ENCODE measurements at regions not wholly inside any gene's neighbourhood (a gene's known extent, or its start where the extent isn't known, plus 50 kb on each side); places are given as distances from the start of the nearest gene placed in this dataset.

DNA sequence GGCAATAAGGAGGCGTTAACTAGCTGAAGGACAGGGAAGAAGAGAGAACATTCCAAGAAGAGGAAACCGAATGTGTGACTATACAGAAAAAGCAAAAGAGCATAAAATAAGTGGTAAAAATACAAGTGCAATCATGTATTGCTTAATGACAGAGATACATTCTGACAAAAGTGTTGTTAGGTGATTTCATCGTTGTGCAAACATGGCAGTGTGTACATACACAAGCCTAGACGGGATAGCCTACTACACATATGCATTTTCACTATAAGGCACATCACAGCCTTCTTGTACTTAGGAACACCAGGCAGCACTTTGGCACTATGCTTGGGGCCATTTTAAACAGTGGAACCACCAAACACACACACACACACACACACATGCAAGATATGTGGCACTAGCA is 299.3 kb downstream of the BCAT1 start:
- 77% methylated on average over 4 of the region's 4 CpGs for WGBS, 2 donors
- no peak for ATAC-seq (ENCODE audit: insufficient read depth, low FRiP score)

GRCh38 chr12:24649209-24649608 is 299.7 kb downstream of the BCAT1 start:
- H3K4me1 ChIP-seq (ENCODE audit: control insufficient read depth in 5 of 5, insufficient read depth in 5 of 5, low read length in 5 of 5), result no peaks in the 10 kb centered on the region
- 60 to 63% methylated on average over 3 of the region's 3 CpGs for WGBS, 2 donors
- DNase-seq (no peak), ATAC-seq (ENCODE audit: insufficient read depth, low FRiP score) (no peak)
- TF ChIP-seq CTCF (IDR thresholded peaks at IDR 0.05; ENCODE audit: control extremely low read depth, extremely low read depth), result no peak
- H3K27ac ChIP-seq (ENCODE audit: low read depth in 1 of 2, low read length in 1 of 2), result no peak overlapping the region
- H3K4me3 ChIP-seq, result no peak overlapping the region
- H3K27me3 ChIP-seq (ENCODE audit: control insufficient read depth in 3 of 3, insufficient read depth in 3 of 3, low read length in 2 of 3), result no peaks in the 10 kb centered on the region
- no peaks in the 10 kb centered on the region for H3K9me3 ChIP-seq (ENCODE audit: control insufficient read depth in 4 of 4, insufficient read depth in 3 of 4, low read length in 3 of 4)
- no peaks in the 10 kb centered on the region for H3K36me3 ChIP-seq (ENCODE audit: control insufficient read depth in 4 of 4, insufficient read depth in 4 of 4, low read length in 4 of 4)
- no peak overlapping the region for H3K9ac ChIP-seq (ENCODE audit: insufficient read depth in 1 of 2, low read length in 2 of 2)

More for the DNA sequence above, 299.3 kb downstream of the BCAT1 start:
- Histone ChIP-seq H3K9me3 (ENCODE audit: control insufficient read depth in 4 of 4, insufficient read depth in 3 of 4, low read length in 3 of 4) (no peaks in the 10 kb centered on the region), H3K9ac (ENCODE audit: insufficient read depth in 1 of 2, low read length in 2 of 2) (no peak overlapping the region), H3K27ac (ENCODE audit: low read depth in 1 of 2, low read length in 1 of 2) (no peak overlapping the region), H3K36me3 (ENCODE audit: control insufficient read depth in 4 of 4, insufficient read depth in 4 of 4, low read length in 4 of 4) (no peaks in the 10 kb centered on the region), H3K27me3 (ENCODE audit: control insufficient read depth in 3 of 3, insufficient read depth in 3 of 3, low read length in 2 of 3) (no peaks in the 10 kb centered on the region), H3K4me1 (ENCODE audit: control insufficient read depth in 5 of 5, insufficient read depth in 5 of 5, low read length in 5 of 5) (no peaks in the 10 kb centered on the region), H3K4me3 (no peak overlapping the region)
- TF ChIP-seq CTCF (IDR thresholded peaks at IDR 0.05; ENCODE audit: control extremely low read depth, extremely low read depth), result no peak
- DNase-seq, result no peak

DNA sequence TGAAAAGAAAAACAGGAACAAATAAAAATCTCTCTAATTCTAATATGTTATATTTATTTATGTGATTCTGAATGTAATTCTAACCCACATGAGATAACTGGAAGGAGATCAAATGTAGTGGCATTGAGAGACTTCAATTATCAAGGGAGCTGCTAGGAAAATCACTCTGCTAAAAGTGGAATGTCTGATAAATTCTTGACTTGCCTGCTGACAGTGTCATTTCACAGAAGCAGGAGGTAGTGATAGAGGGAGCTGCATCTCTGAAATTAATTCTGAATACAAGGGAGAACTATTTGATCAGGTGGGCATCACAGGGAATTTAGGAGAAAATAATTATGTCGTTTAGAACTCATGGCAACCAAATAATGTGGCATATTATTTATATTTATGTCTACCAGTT is 303.6 kb downstream of the BCAT1 start:
- no peak overlapping the region for H3K9ac ChIP-seq (ENCODE audit: insufficient read depth in 1 of 2, low read length in 2 of 2)
- H3K4me1 ChIP-seq (ENCODE audit: control insufficient read depth in 5 of 5, insufficient read depth in 5 of 5, low read length in 5 of 5), result no peaks in the 10 kb centered on the region
- no peak overlapping the region for H3K27ac ChIP-seq (ENCODE audit: low read depth in 1 of 2, low read length in 1 of 2)
- H3K36me3 ChIP-seq (ENCODE audit: control insufficient read depth in 4 of 4, insufficient read depth in 4 of 4, low read length in 4 of 4), result no peaks in the 10 kb centered on the region
- 86 to 97% methylated on average over 1 of the region's 1 CpG for WGBS, 2 donors
- H3K27me3 ChIP-seq (ENCODE audit: control insufficient read depth in 3 of 3, insufficient read depth in 3 of 3, low read length in 2 of 3), result no peaks in the 10 kb centered on the region
- no peak for DNase-seq
- no peaks in the 10 kb centered on the region for H3K9me3 ChIP-seq (ENCODE audit: control insufficient read depth in 4 of 4, insufficient read depth in 3 of 4, low read length in 3 of 4)
- H3K4me3 ChIP-seq, result no peak overlapping the region
- no peak for ATAC-seq (ENCODE audit: insufficient read depth, low FRiP score)
- TF ChIP-seq CTCF (IDR thresholded peaks at IDR 0.05; ENCODE audit: control extremely low read depth, extremely low read depth), result no peak
